CD4-positive, alpha-beta T cell (primary cell): ENCODE measurements at regions not wholly inside any gene's neighbourhood (a gene's known extent, or its start where the extent isn't known, plus 50 kb on each side); places are given as distances from the start of the nearest gene placed in this dataset.

ENCODE experiments used
- ATAC-seq: fragments of 200-7000 bp; cut with Tn5 transposase; one replicate; pipeline ENCODE4 v1.10.0; 2022; ENCODE audit warnings: mild to moderate bottlenecking; ENCODE audit not compliant: poor library complexity
- CTCF ChIA-PET: fragments of 350-600 bp; sonication (Branson Sonifier 250); formaldehyde crosslinking; loops from one replicate; lab custom pipeline; 2021; ENCODE audit warnings: antibody characterized with exemption, inconsistent platforms; lab: Charles Lee
- POLR2A ChIA-PET: fragments of 350-600 bp; sonication (Branson Sonifier 250); formaldehyde crosslinking; loops from one replicate; lab custom pipeline; 2021; ENCODE audit warnings: antibody characterized with exemption, inconsistent platforms; lab: Charles Lee
- DNase-seq, 14 experiments: peaks; one replicate each; pipeline ENCODE4 v3.0.0-alpha.2; 2013 to 2020; ENCODE audit warnings: mixed read lengths in 2 of 14
- H3K27ac ChIP-seq, 2 donors: one replicate each; pipeline versions ENCODE4 v1.5.1 to v1.7.0; 2013; ENCODE audit warnings: low read length in 2 of 2, low read depth in 1 of 2, mild to moderate bottlenecking in 1 of 2
- H3K27me3 ChIP-seq, 2 experiments: 1 replicate in 1 of 2; 2 replicates in 1 of 2; pipeline versions ENCODE4 v1.6.1 to v1.7.0; 2013; ENCODE audit warnings: low read length in 2 of 2, control low read depth in 1 of 2, mild to moderate bottlenecking in 1 of 2, moderate library complexity in 1 of 2; ENCODE audit not compliant: insufficient read depth in 2 of 2, control insufficient read depth in 1 of 2
- H3K36me3 ChIP-seq: one replicate; pipeline ENCODE4 v1.6.1; 2013; ENCODE audit warnings: low read length, control low read depth; ENCODE audit not compliant: insufficient read depth
- H3K4me1 ChIP-seq: one replicate; pipeline ENCODE4 v1.6.1; 2013; ENCODE audit warnings: low read length, control low read depth; ENCODE audit not compliant: insufficient read depth
- H3K4me3 ChIP-seq: one replicate; pipeline ENCODE4 v1.5.1; 2013; ENCODE audit warnings: mild to moderate bottlenecking, low read length, moderate library complexity
- H3K9me3 ChIP-seq, 2 experiments: 1 replicate in 1 of 2; 2 replicates in 1 of 2; pipeline versions ENCODE4 v1.6.1 to v1.7.0; 2013; ENCODE audit warnings: low read length in 2 of 2, mild to moderate bottlenecking in 2 of 2, control low read depth in 1 of 2, moderate library complexity in 1 of 2; ENCODE audit not compliant: control insufficient read depth in 1 of 2, insufficient read depth in 1 of 2
- H3K27ac Mint-ChIP-seq: one replicate; pipeline ENCODE4 v1.8.0; 2020; ENCODE audit warnings: mixed read lengths
- H3K27me3 Mint-ChIP-seq: one replicate; pipeline ENCODE4 v1.8.0; 2021; ENCODE audit warnings: mixed read lengths
- H3K36me3 Mint-ChIP-seq: one replicate; pipeline ENCODE4 v1.8.0; 2021; ENCODE audit warnings: low read depth, mixed read lengths
- H3K4me1 Mint-ChIP-seq: one replicate; pipeline ENCODE4 v1.8.0; 2021; ENCODE audit warnings: low read depth, mixed read lengths
- H3K4me3 Mint-ChIP-seq: one replicate; pipeline ENCODE4 v1.8.0; 2020; ENCODE audit warnings: mild to moderate bottlenecking, mixed read lengths
- H3K9me3 Mint-ChIP-seq: one replicate; pipeline ENCODE4 v1.8.0; 2020; ENCODE audit warnings: mixed read lengths
- CTCF ChIP-seq: fragments of 200-600 bp; IDR thresholded peaks from one replicate; pipeline ENCODE4 v1.8.0; 2022; ENCODE audit warnings: antibody characterized with exemption, mild to moderate bottlenecking
- intact Hi-C, 2 experiments: fragments of 100-400 bp; cut with DNase I in 1 of 2; cut with micrococcal nuclease in 1 of 2; formaldehyde crosslinking; loops; one replicate each; pipeline versions ENCODE4 v1.15.1 to v1.9.0; 2023 to 2025; cut with DNase I, micrococcal nuclease

- Mint-ChIP-seq H3K4me1 (no peaks in the 10 kb centered on the region), H3K4me3 (no peak overlapping the region), H3K27me3 (no peaks in the 10 kb centered on the region), H3K27ac (no peak overlapping the region), H3K36me3 (no peaks in the 10 kb centered on the region), H3K9me3 (peaks cover 14% of the 10 kb centered on the region)
- no peak for ATAC-seq
- DNase-seq: peak in 1 of 14 experiments; percentile 7
- TF ChIP-seq CTCF: no peak
- H3K4me1 ChIP-seq: no peaks in the 10 kb centered on the region
- H3K27me3 ChIP-seq: no peaks in the 10 kb centered on the region
- intact Hi-C loops: no loop called here
- H3K27ac ChIP-seq: no peak overlapping the region
- ChIA-PET POLR2A (no interaction called here), CTCF (no interaction called here)
- H3K9me3 ChIP-seq: peaks cover 8 to 14% of the 10 kb centered on the region in 2 experiments
- no peaks in the 10 kb centered on the region for H3K36me3 ChIP-seq
- H3K4me3 ChIP-seq: no peak overlapping the region
Measured at GRCh38 chr3:5663601-5664000, 476.1 kb downstream of the EDEM1 start.

- intact Hi-C loops: no loop called here
- no peak overlapping the region for H3K27ac ChIP-seq
- H3K36me3 ChIP-seq: no peaks in the 10 kb centered on the region
- Mint-ChIP-seq H3K4me1 (no peaks in the 10 kb centered on the region), H3K9me3 (peaks cover 12% of the 10 kb centered on the region), H3K36me3 (no peaks in the 10 kb centered on the region), H3K4me3 (no peak overlapping the region), H3K27ac (no peak overlapping the region), H3K27me3 (no peaks in the 10 kb centered on the region)
- TF ChIP-seq CTCF: no peak
- POLR2A ChIA-PET: no interaction called here
- ATAC-seq (no peak), DNase-seq (no peak)
- H3K4me3 ChIP-seq: no peak overlapping the region
- H3K4me1 ChIP-seq: no peaks in the 10 kb centered on the region
- H3K27me3 ChIP-seq: no peaks in the 10 kb centered on the region
- CTCF ChIA-PET: no interaction called here
- peaks cover 0 to 14% of the 10 kb centered on the region in 2 experiments for H3K9me3 ChIP-seq
Measured at GRCh38 chr3:5666455-5666854, 478.9 kb downstream of the EDEM1 start.

DNA sequence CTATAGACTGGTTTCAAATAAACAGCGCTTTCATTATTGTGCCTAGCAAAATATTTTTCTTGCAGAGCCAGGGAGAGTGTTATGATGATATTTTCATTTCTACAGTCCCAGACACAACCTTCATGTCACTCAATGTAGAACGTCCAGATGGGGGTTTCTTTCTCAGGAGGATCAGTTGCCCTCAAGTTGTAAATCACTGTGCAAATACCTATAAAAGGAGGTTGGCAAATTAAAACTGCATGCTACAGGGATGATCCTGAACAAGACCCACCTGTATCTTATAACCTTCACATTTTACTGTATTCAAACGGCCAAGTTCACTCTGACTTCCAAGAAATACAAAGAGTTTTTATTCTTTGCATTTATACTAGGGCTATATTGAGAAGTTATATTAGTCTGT is 486.0 kb downstream of the EDEM1 start:
- H3K9me3 Mint-ChIP-seq: peaks cover 7% of the 10 kb centered on the region
- H3K4me1 Mint-ChIP-seq: no peaks in the 10 kb centered on the region
- intact Hi-C loops: no loop called here
- Histone ChIP-seq H3K36me3 (no peaks in the 10 kb centered on the region), H3K27ac (no peak overlapping the region), H3K9me3 (peaks cover 0 to 4% of the 10 kb centered on the region in 2 experiments), H3K4me1 (no peaks in the 10 kb centered on the region), H3K4me3 (no peak overlapping the region), H3K27me3 (no peaks in the 10 kb centered on the region)
- no peaks in the 10 kb centered on the region for H3K36me3 Mint-ChIP-seq
- ChIA-PET CTCF (no interaction called here), POLR2A (no interaction called here)
- H3K27me3 Mint-ChIP-seq: no peaks in the 10 kb centered on the region
- no peak overlapping the region for H3K4me3 Mint-ChIP-seq
- TF ChIP-seq CTCF: no peak
- ATAC-seq (no peak), DNase-seq (no peak)
- no peak overlapping the region for H3K27ac Mint-ChIP-seq
